Myocyte (in vitro differentiated cells): ENCODE measurements at regions not wholly inside any gene's neighbourhood (a gene's known extent, or its start where the extent isn't known, plus 50 kb on each side); places are given as distances from the start of the nearest gene placed in this dataset.
"Not testable (repeated sequence)": the region's sequence is repeated elsewhere in the genome, so short reads cannot be mapped to it uniquely, and the experiment has no call there.

Source experiments
- DNase-seq: peaks from one replicate; pipeline ENCODE4 v3.0.0-alpha.2; 2012; ENCODE audit warnings: low read depth

- peak; percentile 70 for DNase-seq
These were observed 265.9 kb upstream of the CDYL start for GRCh38 chr6:4510317-4510716.

DNA sequence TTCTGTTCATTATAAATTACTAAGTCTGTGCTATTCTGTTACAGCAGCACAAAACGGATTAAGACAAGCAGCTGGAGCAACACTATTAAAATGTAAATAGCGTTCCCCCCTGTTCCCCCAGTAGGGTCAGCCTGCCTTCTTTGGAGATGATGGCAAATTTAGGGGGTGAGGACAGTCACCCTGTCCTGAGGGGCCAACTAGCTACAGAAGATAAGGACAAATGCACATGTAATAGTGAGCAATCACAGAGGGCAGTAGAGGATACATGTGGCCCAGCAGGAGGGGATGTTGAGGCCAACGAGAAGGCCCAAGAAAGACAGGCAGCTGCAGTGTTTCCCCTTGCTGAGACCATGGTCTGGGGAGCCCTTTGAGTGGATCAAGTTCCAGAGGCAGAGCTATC is 266.7 kb upstream of the CDYL start:
- DNase-seq, result no peak

DNA sequence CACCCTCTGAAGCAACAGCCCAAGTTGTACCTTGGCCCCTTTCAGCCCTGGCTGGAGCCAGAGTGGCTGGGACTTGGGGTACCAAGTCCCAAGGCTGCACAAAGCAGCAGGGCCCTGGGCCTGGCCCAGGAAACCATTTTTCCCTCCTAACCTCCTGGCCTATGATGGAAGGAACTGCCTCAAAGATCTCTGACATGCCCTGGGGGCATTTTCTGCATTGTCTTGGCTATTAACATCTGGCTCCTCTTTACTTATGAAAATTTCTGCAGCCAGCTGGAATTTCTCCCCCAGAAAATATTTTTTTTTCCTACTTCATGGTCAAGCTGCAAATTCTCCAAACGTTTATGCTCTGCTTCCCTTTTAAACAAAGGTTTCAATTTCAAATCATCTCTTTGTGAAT is 269.4 kb upstream of the CDYL start:
- no peak for DNase-seq

- peak; percentile 97 for DNase-seq
These were observed 270.0 kb upstream of the CDYL start for GRCh38 chr6:4506223-4506622.

GRCh38 chr6:4504700-4505099 is 271.5 kb upstream of the CDYL start:
- DNase-seq, result no peak

GRCh38 chr6:4503700-4504099 is 272.5 kb upstream of the CDYL start:
- no peak for DNase-seq

GRCh38 chr6:4496284-4496683 is 279.9 kb upstream of the CDYL start:
- DNase-seq, result no peak

DNA sequence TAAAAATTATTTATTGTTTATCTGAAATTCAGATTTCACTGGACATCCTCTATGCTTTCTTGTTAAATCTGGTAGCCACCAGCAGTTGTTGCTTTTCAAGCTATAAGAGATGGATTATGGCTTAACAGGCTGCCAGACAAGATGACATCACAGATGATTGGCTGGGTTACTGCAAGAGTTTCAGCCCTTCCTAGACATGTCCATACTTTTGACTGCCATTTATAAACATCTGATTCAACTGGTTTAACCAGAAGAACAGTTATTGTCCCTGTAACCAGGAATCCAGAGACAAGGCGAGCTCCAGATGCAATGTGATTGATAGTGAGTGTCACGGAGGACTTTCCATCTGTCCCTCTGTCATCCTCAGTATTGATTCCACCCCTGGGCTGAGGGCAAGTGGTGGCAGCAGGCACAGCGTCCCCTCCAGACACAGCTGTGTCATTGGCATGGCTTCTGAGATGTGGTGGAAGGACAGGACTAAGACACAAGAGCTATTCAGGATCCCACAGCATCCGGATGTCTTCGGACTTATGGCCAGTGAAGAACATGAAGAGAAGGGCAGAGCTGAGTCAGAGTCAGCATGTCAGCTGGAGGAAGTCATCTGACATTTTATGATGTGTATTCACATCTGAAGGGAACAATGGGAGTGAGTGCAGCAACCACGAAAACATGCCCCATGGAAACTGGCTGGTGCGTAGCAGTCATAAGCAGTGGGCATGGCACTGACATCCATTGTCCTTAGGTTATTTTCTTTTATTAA is 284.5 kb upstream of the CDYL start:
- peak; percentile 61 for DNase-seq

GRCh38 chr6:4489538-4489937 is 286.7 kb upstream of the CDYL start:
- no peak for DNase-seq

- DNase-seq, result no peak
These were observed 287.8 kb upstream of the CDYL start for GRCh38 chr6:4488389-4488788.

GRCh38 chr6:4487538-4487937 is 288.7 kb upstream of the CDYL start:
- no peak for DNase-seq

DNA sequence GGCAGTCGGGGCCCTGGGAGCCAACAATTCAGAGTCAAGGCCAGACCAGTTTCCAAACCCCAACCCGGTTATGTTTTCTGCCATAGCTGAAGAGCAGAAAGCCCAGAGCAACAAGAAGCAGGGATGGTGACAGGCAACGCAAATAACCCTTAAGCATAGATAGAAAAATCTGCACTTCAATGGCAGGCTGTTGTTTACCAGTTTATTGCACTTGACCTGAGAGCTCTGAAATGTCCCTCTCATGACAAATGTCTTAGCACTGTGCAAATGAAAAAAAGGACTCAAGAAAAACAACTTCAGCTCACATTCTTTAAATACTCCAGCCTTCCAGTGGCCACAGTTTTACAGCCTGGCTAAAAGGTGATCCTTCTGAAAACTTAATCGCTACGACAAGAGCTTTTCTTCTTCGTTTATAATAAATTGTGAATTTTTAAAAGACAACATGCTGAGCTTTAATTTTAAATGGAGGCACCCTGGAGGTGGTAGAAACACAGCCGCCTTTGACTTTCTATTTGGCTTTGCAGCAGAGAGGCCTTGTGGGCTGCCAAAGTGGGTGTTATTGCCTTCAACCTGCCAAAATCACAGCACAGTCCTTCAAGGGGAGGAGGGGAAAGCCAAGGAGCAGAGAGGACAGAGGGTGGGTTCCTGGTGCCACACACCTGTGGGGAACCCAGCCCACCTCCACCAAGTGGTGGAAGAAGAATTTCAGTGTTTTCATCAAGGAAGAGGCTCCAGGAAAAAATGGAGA is 289.5 kb upstream of the CDYL start:
- no peak for DNase-seq

GRCh38 chr6:4485735-4486134 is 290.5 kb upstream of the CDYL start:
- DNase-seq, result no peak

DNA sequence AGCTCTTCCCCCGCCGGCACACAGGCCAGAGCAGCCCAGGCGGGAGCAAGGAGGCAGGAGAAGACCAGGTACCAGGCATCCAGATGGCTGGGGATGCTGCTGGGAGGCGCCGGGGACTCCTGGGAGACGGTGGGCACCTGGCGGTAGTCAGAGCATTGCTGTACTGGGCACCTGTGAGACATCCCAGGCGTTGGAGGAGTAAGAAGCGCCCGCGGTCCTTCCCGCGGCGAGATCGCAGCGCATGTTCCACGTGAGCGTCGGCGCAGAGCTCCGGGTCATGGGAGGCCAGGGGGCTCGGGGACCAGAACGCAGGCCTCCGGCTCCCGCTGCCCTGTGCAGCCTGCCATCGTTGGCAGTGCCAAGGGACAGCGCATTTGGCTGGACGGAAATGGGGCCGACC is 293.7 kb upstream of the CDYL start:
- DNase-seq, result no peak

DNA sequence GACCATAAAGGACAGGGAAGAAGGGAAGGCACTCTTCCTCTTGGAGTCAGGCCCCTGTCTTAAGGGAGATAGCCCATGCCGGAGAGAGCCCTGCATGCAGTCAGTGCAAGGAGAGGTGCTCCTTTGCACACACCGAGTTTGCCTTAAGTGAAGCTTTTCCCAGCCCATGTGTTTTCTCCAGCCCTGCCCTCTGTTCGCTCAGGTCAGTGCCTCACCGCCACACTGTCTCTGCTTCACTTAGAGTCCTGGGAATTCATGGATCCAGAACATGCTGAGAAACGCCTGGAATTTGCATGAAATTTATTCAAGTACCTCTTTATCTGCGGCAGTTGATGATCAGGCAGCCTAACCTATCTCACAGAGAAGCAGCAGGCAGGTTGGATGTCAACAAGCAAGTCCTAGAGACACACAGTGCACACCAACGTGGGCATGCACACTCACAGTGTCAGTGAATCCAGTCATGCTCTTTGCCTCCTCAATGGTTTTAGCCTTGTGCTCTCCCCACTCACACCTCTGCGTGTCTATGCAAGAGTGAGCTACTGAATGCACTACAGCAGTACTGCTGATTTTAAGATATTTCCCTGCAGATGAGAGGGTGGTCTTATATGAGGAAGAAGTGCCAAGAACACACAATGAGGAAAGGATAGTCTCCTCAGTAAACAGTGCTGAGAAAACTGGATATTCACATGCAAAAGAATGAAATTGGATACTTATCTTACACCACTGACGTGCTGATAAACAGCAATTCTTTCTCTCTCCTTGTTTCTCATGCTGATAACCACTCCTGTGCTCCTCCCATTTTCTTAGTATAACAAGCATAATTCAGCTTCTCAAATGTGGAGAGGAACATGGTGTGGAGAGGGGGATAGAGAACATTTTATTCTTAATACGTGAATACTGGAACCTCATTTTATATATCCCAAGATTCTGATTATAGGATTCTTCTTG is 295.1 kb upstream of the CDYL start:
- no peak for DNase-seq

DNA sequence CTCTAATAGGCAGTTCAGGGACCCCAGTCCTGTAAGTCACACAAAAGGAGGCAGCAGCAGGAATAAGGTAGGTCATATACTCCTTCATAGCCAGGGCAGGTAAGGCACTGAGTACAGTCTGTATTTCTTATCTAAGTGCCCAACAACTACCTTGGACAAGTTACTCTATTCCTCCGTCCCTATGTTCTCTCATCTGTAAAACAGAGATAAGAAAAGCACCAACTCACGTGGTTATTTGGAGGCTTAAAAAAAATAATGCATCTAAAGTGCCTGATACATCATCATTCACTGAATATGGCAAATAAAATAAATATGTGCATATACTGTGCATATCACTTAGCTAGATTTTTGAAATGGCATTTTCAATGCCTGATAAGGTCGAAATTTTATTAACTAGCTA is 298.1 kb upstream of the CDYL start:
- no peak for DNase-seq

- no peak for DNase-seq
These were observed 301.4 kb upstream of the CDYL start for GRCh38 chr6:4474810-4475209.

DNA sequence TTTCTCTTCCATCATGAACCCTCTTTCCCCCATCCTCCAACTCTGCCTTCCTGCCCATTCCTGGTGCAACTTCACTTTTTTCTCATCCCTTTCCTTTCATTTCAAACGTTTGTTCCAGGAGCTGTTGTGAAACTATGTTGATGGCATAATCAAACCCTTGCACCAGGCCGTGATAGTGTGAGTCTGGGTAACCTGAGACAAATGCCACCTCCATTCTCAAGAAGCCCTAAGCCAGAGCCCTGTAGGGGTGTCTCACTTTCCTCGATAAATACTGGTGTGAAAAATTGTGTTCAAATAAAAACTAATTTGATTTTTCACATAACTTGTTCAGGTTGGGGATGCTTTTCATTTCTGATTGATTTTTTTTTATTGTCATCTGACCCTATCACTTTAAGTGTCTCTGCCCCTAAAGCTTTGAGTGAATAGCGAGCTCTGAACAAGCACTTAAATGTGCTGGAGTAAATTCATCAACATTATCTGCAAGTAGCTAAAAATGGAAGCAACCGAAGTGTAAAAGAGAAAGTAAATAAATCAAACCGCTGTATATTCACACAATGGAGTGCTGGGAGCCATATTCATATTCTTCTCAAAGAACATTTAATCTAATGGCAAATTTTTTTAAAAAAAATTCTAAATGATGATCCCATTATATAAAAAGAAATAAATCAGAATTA is 303.1 kb upstream of the CDYL start:
- no peak for DNase-seq

GRCh38 chr6:4472222-4472621 is 304.0 kb upstream of the CDYL start:
- DNase-seq, result no peak

DNA sequence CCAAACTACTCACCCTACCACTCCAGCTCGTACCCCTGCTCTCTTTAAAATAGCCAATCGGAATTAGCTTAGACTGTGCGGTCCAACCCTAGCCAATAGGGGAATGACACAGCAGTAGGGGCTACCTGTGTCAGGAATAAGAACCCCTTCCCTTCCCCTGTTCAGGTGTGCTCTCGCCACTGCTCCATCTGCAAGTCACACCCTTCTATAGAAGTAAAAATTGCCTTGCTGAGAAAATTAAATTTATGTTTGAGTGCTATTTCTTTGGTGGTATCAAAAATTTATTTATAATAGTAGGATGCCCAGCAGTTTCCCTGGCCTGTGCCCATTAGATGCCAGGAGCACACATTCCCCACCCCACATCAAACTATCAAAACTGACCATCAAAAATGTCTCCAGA is 304.7 kb upstream of the CDYL start:
- DNase-seq, result not testable (repeated sequence)

DNA sequence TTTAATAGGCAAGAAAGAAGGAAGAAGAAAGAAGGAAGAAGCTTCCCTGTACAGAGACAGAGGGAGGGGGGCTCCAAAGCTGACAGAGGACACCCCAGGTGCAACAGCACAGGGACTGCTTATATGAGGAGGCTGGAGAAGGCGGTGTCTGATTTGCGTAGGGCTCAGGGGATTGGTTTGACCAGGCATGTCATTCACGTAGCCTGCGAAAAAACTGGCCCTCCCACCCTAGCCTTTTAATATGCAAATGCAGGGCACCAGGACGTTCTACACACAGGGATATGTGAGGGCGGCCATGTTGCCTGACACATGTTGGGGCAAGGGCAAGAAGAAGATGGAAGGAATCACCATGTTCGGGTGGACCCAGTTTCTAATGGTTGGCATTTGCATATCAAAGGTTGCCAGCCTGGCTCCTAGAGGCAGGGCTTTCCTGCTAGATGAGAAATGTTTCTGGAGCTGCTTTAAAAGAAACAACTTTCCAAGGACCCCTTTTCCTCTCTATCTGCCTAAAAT is 305.4 kb upstream of the CDYL start:
- no peak for DNase-seq
